HuH-7.5 (cell line): ENCODE measurements at regions not wholly inside any gene's neighbourhood (a gene's known extent, or its start where the extent isn't known, plus 50 kb on each side); places are given as distances from the start of the nearest gene placed in this dataset.
"Not testable (repeated sequence)": the region's sequence is repeated elsewhere in the genome, so short reads cannot be mapped to it uniquely, and the experiment has no call there.

Source experiments
- DNase-seq: peaks from one replicate; pipeline ENCODE4 v3.0.0; 2011; ENCODE audit warnings: low spot score

DNA sequence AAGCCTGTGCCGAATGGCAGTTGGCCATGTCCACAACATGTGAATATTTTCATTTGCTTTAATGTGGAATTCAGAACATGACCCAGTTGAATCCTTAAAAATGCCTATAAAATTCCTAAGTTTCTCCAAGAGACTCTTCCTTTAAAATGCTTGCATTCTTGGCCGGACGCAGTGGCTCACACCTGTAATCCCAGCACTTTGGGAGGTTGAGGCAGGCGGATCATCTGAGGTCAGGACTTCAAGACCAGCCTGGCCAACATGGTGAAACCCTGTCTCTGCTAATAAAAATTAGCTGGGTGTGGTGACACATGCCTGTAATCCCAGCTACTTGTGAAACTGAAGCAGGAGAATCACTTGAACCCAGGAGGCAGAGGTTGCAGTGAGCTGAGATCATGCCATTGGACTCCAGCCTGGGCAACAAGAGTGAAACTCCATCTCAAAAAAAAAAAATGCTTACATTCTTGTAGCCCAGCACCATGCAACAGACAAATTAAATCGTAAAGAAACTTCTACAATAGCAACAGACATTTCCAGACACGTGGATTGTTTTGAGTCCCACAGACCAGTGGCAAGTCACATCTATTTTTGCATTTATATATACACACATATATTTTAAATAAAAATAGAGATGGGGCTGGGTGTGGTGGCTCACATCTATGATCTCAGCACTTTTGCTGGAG is 274.4 kb downstream of the GOLGA6L6 start:
- not testable (repeated sequence) for DNase-seq

DNA sequence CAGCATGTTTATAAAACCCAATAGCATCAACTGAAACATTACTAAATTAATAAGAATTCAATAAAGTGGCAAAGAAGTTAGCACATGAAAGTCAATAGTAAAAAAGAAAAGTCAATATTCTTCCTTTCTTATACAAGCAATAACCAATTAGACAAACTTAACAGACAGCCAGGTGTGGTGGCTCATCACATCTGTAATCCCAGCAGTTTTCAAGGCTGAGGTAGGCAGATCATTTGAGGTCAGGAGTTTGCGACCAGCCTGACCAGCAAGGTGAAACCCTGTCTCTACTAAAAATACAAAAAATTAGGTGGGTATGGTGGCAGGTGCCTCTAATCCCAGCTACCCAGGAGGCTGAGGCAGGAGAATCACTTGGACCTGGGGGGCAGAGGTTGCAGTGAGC is 275.9 kb downstream of the GOLGA6L6 start:
- DNase-seq: not testable (repeated sequence)

DNA sequence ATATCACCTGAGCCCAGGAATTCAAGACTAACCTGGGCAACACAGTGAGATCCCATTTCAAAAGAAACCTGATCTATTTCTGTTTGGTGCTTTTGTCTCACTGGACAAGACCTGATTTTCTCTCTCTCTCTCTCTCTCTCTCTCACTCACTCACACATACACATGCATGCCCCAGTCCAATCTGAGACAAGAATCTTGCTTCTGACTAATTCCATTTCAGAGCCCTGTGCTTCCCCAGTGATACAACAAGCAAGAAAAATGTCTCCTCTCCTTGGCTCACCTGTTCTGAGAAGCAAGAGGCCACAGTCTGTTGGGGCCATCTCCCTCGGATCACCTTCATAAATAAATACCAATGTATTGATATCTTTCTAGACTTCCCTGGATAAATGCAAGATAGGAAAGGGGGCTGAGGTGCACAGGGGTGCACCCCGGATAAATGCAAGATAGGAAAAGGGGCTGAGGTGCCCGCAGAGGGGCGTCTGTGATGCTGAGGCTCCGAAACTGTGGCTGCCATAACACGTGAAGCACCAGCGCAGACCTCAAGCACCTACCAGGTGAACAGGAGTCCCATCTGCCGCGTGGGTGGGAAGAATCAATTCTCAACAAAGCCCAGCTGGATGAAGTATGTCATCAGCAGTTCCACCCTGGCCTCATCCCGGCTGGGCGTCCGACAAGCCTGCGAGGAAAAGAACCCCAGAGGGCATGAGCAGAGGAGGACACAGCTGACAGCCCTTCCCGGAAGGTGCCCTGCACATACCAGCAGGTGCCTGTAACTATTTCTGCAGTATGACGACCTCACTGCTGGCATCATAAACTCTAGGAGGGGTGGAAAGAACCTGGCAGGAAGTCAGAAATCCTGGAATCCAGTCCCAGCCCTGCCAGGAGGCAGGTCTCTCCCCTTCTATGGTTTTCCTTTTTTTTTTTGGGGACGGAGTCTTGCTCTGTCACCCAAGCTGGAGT is 280.0 kb downstream of the GOLGA6L6 start:
- DNase-seq: not testable (repeated sequence)

DNA sequence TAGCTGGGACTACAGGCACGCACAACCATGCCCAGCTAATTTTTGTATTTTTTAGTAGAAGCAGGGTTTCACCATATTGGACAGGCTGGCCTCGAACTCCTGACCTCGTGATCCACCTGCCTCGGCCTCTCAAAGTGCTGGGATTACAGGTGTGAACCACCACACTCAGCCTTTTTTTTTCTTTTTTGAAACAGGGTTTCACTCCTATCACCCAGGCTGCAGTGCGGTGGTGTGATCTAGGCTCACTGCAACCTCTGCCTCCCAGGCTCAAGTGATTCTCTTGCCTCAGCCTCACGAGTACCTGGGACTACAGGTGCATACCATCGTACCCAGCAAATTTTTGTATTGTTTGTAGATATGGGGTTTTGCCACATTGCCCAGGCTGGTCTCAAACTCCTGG is 280.9 kb downstream of the GOLGA6L6 start:
- not testable (repeated sequence) for DNase-seq

DNA sequence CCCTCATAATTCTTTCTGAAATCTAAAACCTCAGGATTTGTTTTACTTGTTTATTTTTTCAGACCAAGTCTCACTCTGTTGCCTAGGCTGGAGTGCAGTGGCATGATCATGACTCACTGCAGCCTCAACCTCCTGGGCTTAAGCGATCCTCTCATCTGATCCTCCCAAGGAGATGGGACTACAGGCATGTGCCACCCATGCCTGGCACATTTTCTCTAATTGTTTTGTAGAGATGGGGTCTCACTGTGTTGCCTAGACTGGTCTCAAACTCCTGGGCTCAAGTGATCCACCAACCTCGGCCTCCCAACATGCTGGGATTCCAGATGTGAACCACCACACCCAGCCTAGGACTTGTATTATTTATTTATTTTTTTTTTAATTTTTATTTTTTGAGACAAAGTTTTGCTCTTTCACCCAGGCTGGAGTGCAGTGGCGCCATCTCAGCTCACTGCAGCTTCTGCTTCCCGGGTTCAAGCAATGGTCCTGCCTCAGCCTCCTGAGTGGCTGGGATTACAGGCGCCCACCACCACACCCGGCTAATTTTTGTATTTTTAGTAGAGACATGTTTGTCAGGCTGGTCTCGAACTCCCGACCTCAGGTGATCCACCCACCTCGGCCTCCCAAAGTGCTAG is 281.9 kb downstream of the GOLGA6L6 start:
- not testable (repeated sequence) for DNase-seq

DNA sequence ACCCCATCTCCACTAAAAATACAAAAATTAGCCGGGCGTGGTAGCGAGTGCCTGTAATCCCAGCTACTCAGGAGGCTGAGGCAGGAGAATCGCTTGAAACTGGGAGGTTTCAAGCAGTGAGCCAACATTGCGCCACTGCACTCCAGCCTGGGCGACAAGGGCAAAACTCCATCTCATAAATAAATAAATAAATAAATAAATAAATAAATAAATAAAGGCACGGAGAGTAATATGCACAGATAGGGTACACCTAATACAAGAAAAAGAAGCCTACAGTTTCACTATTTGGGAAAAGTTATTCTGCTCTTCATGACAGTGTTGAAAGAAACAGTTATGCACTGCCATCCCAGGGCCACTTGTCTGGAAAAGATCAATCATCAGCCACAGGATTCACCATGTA is 285.2 kb downstream of the GOLGA6L6 start:
- DNase-seq: not testable (repeated sequence)

DNA sequence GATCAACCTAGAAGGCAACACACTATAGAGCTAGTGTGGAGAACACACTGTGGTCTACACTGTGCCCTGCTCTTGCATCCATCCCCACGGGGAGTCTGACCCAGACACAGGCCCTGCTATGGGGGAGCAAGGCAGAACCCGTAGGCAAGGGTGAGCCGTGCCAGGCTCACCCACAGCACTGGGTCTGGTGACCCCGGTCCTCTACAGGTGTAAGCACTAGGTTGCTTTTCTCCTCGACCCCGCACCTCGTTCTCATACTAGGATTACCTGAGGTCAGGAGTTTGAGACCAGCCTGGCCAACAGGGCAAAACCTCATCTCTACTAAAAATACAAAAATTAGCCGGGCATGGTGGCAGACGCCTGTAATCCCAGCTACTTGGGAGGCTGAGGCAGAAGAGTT is 286.0 kb downstream of the GOLGA6L6 start:
- DNase-seq: not testable (repeated sequence)

DNA sequence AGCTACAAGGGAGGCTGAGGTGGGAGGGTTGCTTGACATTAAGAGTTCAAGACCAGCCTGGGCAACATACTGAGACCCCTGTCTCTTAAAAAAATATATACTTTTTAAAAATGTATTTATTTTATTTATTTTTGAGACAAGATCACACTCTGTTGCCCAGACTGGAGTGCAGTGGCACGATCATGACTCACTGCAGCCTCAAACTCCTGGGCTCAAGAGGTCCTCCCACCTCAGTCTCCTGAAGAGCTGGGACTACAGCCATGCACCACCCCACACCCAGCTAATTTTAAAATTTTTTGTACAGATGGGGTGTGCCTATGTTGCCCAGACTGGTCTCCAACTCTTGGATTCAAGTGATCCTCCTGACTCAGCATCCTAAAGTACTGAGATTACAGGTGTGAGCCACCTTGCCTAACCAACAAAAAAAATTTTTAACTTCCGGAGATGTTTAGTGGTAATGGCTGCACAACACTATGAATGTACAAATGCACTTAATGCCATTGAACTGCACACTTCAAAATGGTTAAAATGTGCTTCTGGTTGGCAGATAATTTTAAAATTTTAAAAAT is 288.5 kb downstream of the GOLGA6L6 start:
- not testable (repeated sequence) for DNase-seq

DNA sequence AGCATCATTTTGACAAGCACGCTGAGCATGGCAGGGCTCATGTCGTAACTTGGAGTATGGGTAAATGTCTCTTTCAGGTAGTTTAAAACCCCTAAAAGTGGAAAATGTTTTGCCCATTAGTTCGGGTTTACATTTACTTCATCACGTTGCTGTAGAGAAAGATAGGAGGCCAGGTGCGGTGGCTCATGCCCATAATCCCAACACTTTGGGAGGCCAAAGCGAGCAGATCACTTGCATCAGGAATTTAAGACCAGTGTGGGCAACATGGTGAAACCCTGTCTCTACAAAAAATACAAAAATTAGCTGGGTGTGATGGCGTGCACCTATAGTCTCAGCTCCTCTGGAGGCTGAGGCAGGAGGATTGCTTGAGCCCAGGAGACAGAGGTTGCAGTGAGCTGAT is 289.6 kb downstream of the GOLGA6L6 start:
- not testable (repeated sequence) for DNase-seq

DNA sequence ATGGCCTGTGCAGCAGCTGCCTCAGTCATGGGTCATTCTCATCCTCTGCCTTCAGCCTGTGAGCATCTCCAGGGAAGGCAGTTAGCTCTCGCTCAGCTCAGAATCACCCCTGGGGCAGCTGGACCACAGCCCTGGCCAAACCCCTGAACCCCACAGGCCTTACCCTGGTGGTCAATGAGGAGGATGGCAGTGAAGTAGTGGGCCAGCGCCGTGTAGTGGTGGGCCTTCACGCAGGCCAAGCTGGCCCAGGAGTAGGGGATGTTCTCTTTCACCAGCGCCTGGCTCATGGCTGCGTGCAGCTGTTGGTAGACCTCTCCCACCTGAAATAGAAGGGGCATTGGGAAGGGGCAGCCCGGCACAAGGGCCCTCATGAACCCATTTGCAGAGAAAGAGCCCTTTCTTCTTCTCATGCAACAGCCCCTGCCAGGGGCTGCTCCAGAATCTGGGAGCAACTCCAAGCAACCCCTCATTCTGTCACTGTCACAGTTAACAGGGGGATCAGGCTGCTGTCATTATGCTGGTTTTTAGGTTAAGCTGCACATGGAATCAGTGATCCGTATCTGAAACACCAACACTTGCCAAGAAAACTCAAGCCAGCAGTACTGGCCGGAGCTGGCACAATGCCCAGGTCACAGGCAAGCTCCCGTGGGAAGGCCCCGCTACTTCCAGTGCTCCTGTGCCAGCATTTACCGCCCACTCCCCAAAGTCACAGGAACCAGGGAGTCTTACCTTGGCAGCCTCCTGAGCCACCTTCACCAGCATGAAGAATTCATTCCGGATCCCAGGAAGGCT is 290.2 kb downstream of the GOLGA6L6 start:
- DNase-seq: not testable (repeated sequence)

DNA sequence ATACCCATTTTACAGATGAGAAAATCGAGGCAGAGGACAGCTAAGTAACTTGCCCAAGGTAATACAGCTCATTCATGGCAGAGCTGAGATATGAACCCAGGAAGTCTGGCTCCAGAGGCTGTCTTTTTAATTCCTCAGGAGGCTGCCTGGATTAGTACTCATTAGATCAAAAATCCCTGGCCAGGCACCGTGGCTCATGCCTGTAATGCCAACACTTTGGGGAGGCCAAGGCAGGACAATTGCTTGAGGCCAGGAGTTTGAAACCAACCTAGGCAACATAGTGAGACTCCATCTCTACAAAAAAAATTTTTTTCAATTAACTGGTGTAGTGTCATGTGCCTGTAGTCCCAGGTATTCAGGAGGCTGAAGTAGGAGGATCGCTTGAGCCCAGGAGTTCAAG is 291.4 kb downstream of the GOLGA6L6 start:
- not testable (repeated sequence) for DNase-seq

DNA sequence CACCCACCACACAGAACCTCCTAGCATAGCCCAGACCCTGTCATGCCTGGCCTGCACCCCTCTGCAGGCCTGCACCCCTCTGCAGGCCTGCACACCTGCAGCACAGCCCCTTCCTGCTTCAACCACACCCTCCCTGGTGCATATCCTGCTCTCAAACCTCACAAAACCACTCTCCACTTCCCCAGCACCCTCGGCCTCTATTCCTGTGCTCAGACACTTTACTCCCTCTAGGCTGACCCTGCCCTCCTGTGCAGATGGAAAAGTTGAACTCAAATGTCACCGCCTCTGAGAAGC is 292.0 kb downstream of the GOLGA6L6 start:
- not testable (repeated sequence) for DNase-seq

DNA sequence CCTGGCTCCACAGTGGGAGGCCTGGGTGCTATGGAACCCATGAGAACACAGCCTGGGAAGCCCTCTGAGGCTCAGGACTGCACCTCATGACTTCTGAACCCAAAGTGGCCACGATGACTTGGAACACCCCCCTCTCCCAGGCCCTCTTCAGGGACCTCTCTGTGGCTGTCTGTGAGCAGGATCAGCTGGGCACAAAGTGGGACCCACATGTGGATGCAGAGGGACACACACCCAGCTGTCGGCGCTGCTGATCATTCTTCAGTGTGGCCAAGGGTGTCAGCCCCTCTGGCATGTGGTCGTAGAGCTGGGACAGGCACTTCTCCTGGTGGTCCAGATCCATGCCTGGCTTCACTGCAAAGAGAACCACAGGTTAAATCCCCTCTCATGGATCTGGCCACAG is 293.2 kb downstream of the GOLGA6L6 start:
- DNase-seq: not testable (repeated sequence)

DNA sequence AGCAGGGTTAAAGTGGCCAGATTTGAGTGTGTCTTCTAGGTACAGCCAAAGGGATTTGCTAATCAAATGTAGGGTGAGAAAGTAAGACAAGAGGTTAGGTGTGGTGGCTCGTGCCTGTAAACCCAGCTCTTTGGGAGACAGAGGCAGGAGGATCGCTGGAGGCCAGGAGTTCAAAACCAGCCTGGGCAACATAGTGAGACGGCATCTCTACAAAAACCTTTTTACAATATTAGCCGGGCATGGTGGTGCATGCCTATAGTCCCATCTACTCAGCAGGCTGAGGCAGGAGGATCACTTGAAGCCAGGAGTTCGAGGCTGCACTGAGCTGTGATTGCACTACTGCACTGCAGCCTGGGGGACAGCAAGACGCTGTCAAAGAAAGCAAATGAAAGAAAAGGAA is 294.5 kb downstream of the GOLGA6L6 start:
- DNase-seq: not testable (repeated sequence)

DNA sequence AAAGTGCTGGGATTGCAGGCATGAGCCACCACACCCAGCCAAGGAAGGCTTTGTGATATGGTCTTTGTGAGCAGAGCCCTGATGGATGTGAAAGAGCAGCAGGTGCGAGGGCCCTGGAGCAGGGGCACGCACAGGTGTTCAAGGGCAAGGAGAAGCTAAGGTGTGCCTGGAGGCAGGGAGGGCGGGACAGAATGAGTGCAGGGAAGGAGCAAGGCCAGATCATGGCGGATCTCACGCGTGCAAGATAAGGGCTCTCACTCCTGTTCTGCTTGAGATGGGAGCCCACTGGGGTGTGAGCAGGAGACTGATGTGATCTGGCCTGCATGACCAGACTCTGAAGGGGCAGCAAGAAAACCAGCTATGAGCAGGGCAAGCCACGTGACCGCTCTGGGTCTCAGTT is 295.0 kb downstream of the GOLGA6L6 start:
- not testable (repeated sequence) for DNase-seq

DNA sequence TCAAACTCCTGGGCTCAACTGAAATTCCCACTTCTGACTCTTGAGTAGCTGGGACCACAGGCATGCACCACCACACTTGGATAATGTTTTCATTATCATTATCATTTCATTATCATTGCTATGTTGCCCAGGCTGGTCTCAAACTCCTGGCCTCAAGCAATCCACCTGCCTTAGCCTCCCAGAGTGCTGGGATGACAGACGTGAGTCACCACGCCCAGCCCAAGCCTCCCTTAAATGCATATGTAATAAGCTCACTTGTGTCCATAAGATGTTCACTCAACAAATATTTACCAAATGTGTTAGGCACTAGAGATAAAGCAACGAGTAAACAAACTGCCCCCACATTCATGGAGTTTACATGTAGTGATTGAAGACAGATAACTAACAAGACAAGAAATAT is 295.7 kb downstream of the GOLGA6L6 start:
- DNase-seq: not testable (repeated sequence)

DNA sequence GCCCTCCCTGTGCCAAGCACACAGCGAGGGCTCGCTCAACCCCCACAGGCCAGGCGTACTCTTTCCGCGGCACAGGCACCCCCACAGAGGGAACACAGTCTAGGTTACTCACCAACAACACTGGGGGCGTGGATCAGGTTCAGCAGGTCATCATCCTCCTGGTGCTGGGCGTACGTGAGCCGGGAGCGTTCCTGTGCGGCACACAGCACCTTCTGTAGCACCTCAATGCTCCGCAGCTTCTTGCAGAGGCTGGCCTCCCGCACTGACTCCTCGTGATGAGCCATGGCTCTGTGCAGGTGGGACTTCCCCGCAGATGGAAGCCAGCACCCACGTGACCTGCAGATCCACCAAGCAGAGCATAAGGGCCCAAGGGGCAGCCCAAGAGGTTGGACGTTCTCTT is 296.8 kb downstream of the GOLGA6L6 start:
- not testable (repeated sequence) for DNase-seq

DNA sequence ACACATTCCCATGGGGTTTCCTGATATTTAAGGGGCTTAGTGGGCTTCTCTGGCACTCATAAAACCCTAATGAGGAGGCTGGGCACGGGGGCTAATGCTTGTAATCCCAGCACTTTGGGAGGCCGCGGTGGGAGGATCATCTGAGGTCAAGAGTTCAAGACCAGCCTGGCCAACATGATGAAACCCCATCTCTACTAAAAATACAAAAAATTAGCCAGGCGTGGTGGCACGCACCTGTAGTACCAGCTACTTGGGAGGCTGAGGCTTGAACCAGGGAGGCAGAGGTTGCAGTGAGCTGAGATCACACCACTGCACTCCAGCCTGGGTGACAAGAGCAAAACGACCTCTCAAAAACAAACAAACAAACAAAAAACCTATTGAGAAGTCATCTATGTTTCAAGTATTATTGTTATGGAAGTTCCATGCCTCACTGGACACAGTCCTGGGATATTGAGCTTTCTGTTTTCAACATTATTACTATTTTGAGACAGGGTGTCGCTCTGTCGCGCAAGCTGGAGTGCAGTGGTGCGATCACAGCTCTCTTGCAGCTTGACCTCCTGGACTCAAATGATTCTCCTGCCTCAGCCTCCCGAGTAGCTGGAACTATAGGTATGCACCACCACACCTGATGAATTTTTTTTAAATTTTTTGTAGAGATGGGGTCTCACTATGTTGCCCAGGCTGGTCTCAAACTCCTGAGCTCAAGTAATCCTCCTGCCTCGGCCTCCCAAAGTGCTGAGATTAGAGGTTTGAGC is 297.9 kb downstream of the GOLGA6L6 start:
- DNase-seq: not testable (repeated sequence)

DNA sequence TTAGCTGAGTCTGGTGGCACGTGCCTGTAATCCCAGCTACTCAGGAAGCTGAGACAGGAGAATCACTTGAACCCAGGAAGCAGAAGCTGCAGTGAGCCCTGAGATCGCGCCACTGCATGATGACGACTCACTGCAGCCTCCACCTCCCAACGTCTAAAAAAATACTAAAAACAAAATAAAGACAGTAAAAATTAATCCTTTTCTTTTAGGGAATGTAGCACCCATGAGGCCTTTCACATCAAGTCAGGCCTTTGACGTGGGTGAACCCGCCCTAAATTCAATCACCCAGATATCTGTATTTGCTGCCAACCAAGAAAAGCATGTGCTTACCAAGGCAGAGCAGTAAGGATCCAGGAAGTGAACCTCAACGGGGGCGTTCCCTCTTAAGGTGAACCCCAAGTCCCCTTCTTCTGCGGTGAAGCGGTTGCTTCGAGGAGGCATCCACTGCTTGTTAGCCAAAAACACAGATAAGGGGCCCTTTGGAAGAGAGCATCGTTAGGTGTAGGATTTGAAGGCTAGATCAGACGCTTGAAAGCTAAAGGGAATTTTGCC is 301.2 kb downstream of the GOLGA6L6 start:
- DNase-seq: not testable (repeated sequence)

DNA sequence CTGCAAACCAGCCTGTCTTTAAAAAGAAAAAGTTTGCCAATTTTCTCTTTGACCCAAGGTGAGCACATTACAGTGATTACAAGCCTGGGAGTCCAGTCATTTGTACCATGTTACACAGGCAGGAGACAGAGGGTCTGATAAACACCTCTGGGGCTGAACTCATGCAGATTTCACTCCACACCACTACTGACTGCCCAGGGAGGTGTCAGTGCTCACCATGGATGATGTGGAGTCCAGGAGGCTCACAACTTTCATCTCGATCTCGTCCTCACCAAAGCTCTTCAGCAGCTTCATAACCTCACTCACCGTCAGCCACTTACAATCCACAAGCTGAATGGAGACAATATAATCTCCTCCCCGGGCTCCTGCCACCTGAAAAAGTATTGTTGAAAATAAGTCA is 302.4 kb downstream of the GOLGA6L6 start:
- not testable (repeated sequence) for DNase-seq
